Suprapubic skin (tissue), 4 donors: ENCODE measurements at regions not wholly inside any gene's neighbourhood (a gene's known extent, or its start where the extent isn't known, plus 50 kb on each side); places are given as distances from the start of the nearest gene placed in this dataset.

ENCODE experiments used
- DNase-seq, 2 donors: peaks; one replicate each; pipeline ENCODE4 v3.0.0-alpha.2; 2019; ENCODE audit warnings: low spot score in 2 of 2
- H3K27ac ChIP-seq: fragments of 200-600 bp; sonication (generic); one replicate; pipeline ENCODE4 v1.5.1; 2019
- H3K27me3 ChIP-seq: fragments of 200-600 bp; sonication (generic); one replicate; pipeline ENCODE4 v1.5.1; 2019
- H3K36me3 ChIP-seq: fragments of 200-600 bp; sonication (generic); one replicate; pipeline ENCODE4 v1.5.1; 2019
- H3K4me1 ChIP-seq: fragments of 200-600 bp; sonication (generic); one replicate; pipeline ENCODE4 v1.5.1; 2019
- H3K4me3 ChIP-seq: fragments of 200-600 bp; sonication (generic); one replicate; pipeline ENCODE4 v1.5.1; 2019; ENCODE audit warnings: mild to moderate bottlenecking
- H3K9me3 ChIP-seq: fragments of 200-600 bp; sonication (generic); one replicate; pipeline ENCODE4 v1.5.1; 2019
- CTCF ChIP-seq, 2 donors: fragments of 200-600 bp in 1 of 2; fragments of 450-650 bp in 1 of 2; sonication (generic) in 1 of 2; IDR thresholded peaks; one replicate each; pipeline ENCODE4 v1.5.1; 2016 to 2019; ENCODE audit warnings: antibody characterized with exemption in 2 of 2, mild to moderate bottlenecking in 1 of 2, moderate library complexity in 1 of 2
- EP300 ChIP-seq: sonication (generic); formaldehyde crosslinking; IDR thresholded peaks from one replicate; pipeline ENCODE4 v1.6.1; 2017; ENCODE audit warnings: antibody characterized with exemption
- POLR2A ChIP-seq, 2 donors: fragments of 450-650 bp; IDR thresholded peaks; one replicate each; pipeline ENCODE4 v1.6.1; 2017; ENCODE audit warnings: antibody characterized with exemption in 2 of 2, mild to moderate bottlenecking in 2 of 2, moderate library complexity in 2 of 2
- POLR2AphosphoS5 ChIP-seq, 3 donors: sonication (generic); formaldehyde crosslinking; IDR thresholded peaks; one replicate each; pipeline ENCODE4 v1.6.1; 2017; ENCODE audit warnings: antibody characterized with exemption in 3 of 3
- WGBS: methylation state at CpG from one replicate; pipeline ENCODE4 v1.1.5; 2018; 5-methylcytosine and 5-hydroxymethylcytosine counted together

- WGBS, result 90% methylated on average over 10 of the region's 13 CpGs
- no peak for DNase-seq
- Histone ChIP-seq H3K27ac (no peak overlapping the region), H3K36me3 (no peaks in the 10 kb centered on the region), H3K4me1 (no peaks in the 10 kb centered on the region), H3K4me3 (no peak overlapping the region), H3K9me3 (no peaks in the 10 kb centered on the region), H3K27me3 (no peaks in the 10 kb centered on the region)
- no peak for TF ChIP-seq POLR2A (IDR thresholded peaks at IDR 0.05)
- no peak for TF ChIP-seq CTCF (IDR thresholded peaks at IDR 0.05)
- TF ChIP-seq EP300, result no peak
- no peak for TF ChIP-seq POLR2AphosphoS5 (IDR thresholded peaks at IDR 0.05)
Measured at GRCh38 chr22:48709453-48709852, 1118.2 kb downstream of the BRD1 start.

GRCh38 chr22:48708558-48709245, 1119.0 kb downstream of the BRD1 start:
- H3K9me3 ChIP-seq, result no peaks in the 10 kb centered on the region
- peaks cover 1% of the 10 kb centered on the region for H3K4me1 ChIP-seq
- H3K27ac ChIP-seq, result no peak overlapping the region
- 85% methylated on average over 10 of the region's 25 CpGs for whole genome bisulfite sequencing
- no peaks in the 10 kb centered on the region for H3K27me3 ChIP-seq
- DNase-seq, result peak in 1 of 2 donors; percentile 43
- H3K36me3 ChIP-seq, result no peaks in the 10 kb centered on the region
- TF ChIP-seq POLR2AphosphoS5 (IDR thresholded peaks at IDR 0.05) (no peak), EP300 (no peak), CTCF (IDR thresholded peaks at IDR 0.05) (no peak), POLR2A (IDR thresholded peaks at IDR 0.05) (no peak)
- no peak overlapping the region for H3K4me3 ChIP-seq

- H3K36me3 ChIP-seq, result no peaks in the 10 kb centered on the region
- no peak overlapping the region for H3K27ac ChIP-seq
- no peaks in the 10 kb centered on the region for H3K27me3 ChIP-seq
- peak in 1 of 2 donors; percentile 54 for DNase-seq
- no peaks in the 10 kb centered on the region for H3K9me3 ChIP-seq
- H3K4me1 ChIP-seq, result peaks cover 3% of the 10 kb centered on the region
- TF ChIP-seq POLR2AphosphoS5 (IDR thresholded peaks at IDR 0.05) (no peak), EP300 (no peak), CTCF (IDR thresholded peaks at IDR 0.05) (no peak), POLR2A (IDR thresholded peaks at IDR 0.05) (no peak)
- WGBS, result 83% methylated on average over 10 of the region's 35 CpGs
- no peak overlapping the region for H3K4me3 ChIP-seq
Measured at GRCh38 chr22:48707763-48708557, 1119.7 kb downstream of the BRD1 start.

GRCh38 chr22:48706934-48707762, 1120.5 kb downstream of the BRD1 start:
- Histone ChIP-seq H3K27me3 (no peaks in the 10 kb centered on the region), H3K27ac (no peak overlapping the region), H3K9me3 (no peaks in the 10 kb centered on the region), H3K4me3 (no peak overlapping the region), H3K4me1 (peaks cover 3% of the 10 kb centered on the region), H3K36me3 (no peaks in the 10 kb centered on the region)
- TF ChIP-seq POLR2AphosphoS5 (IDR thresholded peaks at IDR 0.05), result no peak
- no peak for TF ChIP-seq POLR2A (IDR thresholded peaks at IDR 0.05)
- no peak for TF ChIP-seq EP300
- no peak for TF ChIP-seq CTCF (IDR thresholded peaks at IDR 0.05)
- DNase-seq, result peak in 1 of 2 donors; percentile 49
- WGBS, result 81% methylated on average over 8 of the region's 15 CpGs
